Chondrocyte (in vitro differentiated cells): ENCODE measurements at regions not wholly inside any gene's neighbourhood (a gene's known extent, or its start where the extent isn't known, plus 50 kb on each side); places are given as distances from the start of the nearest gene placed in this dataset.

Source experiments
- DNase-seq: peaks from one replicate; pipeline ENCODE4 v3.0.0; 2021; ENCODE audit warnings: mixed read lengths, low spot score
- H3K27ac Mint-ChIP-seq: one replicate; pipeline ENCODE4 v1.8.0; 2021; ENCODE audit warnings: mild to moderate bottlenecking, moderate library complexity, mixed read lengths; ENCODE audit not compliant: unreplicated experiment
- H3K27me3 Mint-ChIP-seq: 2 replicates; pipeline ENCODE4 v1.8.0; 2021; ENCODE audit warnings: low read depth, mixed read lengths
- H3K36me3 Mint-ChIP-seq: 2 replicates; pipeline ENCODE4 v1.8.0; 2021; ENCODE audit warnings: low read depth, mixed read lengths
- H3K4me1 Mint-ChIP-seq: 2 replicates; pipeline ENCODE4 v1.8.0; 2021; ENCODE audit warnings: low read depth, mild to moderate bottlenecking, mixed read lengths
- H3K4me3 Mint-ChIP-seq: one replicate; pipeline ENCODE4 v1.8.0; 2021; ENCODE audit warnings: mild to moderate bottlenecking, moderate library complexity, mixed read lengths; ENCODE audit not compliant: unreplicated experiment
- H3K9me3 Mint-ChIP-seq: 2 replicates; pipeline ENCODE4 v1.8.0; 2021; ENCODE audit warnings: low read depth, mixed read lengths
- TF ChIP-seq, protein P1 (sequence below): fragments of 200-600 bp; sonication (generic); IDR thresholded peaks from 2 replicates; pipeline ENCODE4 v1.5.0; 2021; ENCODE audit warnings: antibody characterized with exemption, mild to moderate bottlenecking, moderate library complexity

DNA sequence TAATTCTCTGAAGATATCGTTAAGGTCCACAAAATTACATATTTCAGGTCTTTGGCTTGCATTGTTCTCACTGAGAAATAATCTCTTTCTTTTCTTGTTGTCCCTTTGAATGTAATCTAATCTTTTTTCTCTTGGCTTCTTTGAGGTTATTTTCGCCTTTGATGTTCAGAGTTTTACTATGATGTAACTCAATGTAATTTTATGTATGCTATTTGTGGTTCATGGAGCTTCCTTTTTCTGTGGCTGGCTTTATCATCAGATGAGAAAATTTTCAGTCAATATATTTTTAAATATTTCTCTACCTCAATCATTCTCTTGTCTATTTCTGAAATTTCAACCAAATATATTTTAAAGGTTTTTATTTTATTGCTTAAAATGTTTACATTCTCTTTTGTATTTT, 672.2 kb downstream of the TRAM1L1 start:
- no peak overlapping the region for H3K27ac Mint-ChIP-seq
- H3K9me3 Mint-ChIP-seq: peaks cover 12% of the 10 kb centered on the region

DNA sequence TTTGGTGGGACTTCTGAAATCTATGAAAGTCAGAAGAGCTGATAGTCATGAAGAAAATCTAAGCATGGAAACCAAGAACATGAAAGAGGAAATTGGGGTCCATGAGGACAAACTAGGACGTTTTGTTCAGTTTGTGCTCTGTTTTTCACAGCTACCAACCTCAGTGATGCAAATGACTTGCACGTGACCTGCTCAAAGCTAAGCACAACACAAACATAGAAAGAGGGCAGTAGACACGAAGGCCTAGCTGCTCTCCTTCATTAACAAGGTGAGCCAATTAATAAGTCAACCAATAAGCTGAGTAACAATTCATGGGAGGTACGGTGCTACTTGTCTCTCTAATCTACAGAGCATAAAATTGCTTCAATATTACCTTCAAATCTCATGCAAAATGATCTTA, 684.1 kb downstream of the TRAM1L1 start:
- H3K36me3 Mint-ChIP-seq: no peaks in the 10 kb centered on the region
- no peaks in the 10 kb centered on the region for H3K4me1 Mint-ChIP-seq
- TF ChIP-seq, protein P1, sequence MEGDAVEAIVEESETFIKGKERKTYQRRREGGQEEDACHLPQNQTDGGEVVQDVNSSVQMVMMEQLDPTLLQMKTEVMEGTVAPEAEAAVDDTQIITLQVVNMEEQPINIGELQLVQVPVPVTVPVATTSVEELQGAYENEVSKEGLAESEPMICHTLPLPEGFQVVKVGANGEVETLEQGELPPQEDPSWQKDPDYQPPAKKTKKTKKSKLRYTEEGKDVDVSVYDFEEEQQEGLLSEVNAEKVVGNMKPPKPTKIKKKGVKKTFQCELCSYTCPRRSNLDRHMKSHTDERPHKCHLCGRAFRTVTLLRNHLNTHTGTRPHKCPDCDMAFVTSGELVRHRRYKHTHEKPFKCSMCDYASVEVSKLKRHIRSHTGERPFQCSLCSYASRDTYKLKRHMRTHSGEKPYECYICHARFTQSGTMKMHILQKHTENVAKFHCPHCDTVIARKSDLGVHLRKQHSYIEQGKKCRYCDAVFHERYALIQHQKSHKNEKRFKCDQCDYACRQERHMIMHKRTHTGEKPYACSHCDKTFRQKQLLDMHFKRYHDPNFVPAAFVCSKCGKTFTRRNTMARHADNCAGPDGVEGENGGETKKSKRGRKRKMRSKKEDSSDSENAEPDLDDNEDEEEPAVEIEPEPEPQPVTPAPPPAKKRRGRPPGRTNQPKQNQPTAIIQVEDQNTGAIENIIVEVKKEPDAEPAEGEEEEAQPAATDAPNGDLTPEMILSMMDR: no peak
- peaks cover 4% of the 10 kb centered on the region for H3K9me3 Mint-ChIP-seq
- H3K27me3 Mint-ChIP-seq: no peaks in the 10 kb centered on the region
- no peak overlapping the region for H3K27ac Mint-ChIP-seq
- no peak overlapping the region for H3K4me3 Mint-ChIP-seq
- DNase-seq: no peak

More for the DNA sequence above, 672.2 kb downstream of the TRAM1L1 start:
- no peak overlapping the region for H3K4me3 Mint-ChIP-seq
- H3K36me3 Mint-ChIP-seq: no peaks in the 10 kb centered on the region
- DNase-seq: no peak
- TF ChIP-seq, protein P1: no peak
- no peaks in the 10 kb centered on the region for H3K4me1 Mint-ChIP-seq
- H3K27me3 Mint-ChIP-seq: no peaks in the 10 kb centered on the region

DNA sequence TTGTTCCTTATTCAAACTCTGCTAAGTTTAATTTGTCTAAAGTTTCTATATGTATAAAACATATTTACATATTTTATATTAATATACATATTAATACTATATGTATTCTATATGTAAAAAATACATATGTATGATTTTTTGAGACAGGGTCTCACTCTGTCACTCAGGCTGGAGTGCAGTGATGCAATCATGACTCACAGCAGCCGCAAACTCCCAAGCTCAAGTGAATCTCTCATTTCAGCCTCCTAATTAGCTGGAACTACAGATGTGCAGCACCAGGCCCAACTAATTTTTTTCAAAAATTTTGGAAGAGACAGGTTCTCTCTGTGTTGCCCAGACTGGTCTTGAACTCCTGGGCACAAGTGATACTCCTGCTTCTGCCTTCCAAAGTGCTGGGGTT, 684.9 kb downstream of the TRAM1L1 start:
- no peaks in the 10 kb centered on the region for H3K36me3 Mint-ChIP-seq
- H3K4me3 Mint-ChIP-seq: no peak overlapping the region
- no peak overlapping the region for H3K27ac Mint-ChIP-seq
- no peak for DNase-seq
- no peaks in the 10 kb centered on the region for H3K4me1 Mint-ChIP-seq
- TF ChIP-seq, protein P1: no peak
- peaks cover 4% of the 10 kb centered on the region for H3K9me3 Mint-ChIP-seq
- no peaks in the 10 kb centered on the region for H3K27me3 Mint-ChIP-seq

DNA sequence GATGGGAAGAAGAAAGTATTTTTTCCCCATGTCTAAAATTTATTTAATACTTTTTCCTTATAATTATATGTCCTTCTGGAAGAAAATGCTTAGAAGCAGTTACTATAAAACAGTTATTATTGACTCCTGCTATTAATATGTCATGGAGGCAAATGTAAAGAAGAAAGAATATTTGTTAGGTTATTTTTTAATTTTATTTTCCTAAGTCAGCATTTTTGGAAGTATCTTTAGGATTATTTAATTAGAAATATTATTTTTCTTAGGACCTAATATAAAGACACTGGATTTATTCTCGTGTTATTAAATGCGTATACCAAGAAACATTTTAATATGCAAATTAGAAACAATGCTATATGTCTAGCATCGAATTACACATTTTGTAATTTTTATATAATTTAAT, 687.7 kb downstream of the TRAM1L1 start:
- no peaks in the 10 kb centered on the region for H3K4me1 Mint-ChIP-seq

DNA sequence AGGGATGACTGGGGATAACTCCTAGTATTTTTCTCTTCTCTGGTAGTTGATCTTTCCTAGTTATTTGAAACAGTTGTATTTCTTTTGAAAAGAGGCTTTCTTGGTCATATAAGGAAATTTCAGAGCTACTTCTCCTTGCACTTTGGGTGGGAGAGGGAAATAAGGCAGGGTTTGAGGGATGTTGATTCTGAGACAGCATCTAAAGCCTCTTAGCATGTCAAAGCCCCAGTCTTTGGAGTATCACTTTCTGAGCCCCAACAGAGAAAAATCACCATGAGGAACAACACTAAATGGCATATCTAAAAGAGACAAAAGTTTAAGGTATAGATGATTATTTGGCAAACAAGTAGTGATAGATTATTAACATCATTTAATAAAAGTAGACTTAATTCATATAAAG, 688.1 kb downstream of the TRAM1L1 start:
- Mint-ChIP-seq H3K4me1 (no peaks in the 10 kb centered on the region), H3K27me3 (no peaks in the 10 kb centered on the region), H3K27ac (no peak overlapping the region), H3K4me3 (no peak overlapping the region), H3K36me3 (no peaks in the 10 kb centered on the region), H3K9me3 (no peaks in the 10 kb centered on the region)
- no peak for DNase-seq
- TF ChIP-seq, protein P1: no peak

More for the DNA sequence above, 687.7 kb downstream of the TRAM1L1 start:
- Mint-ChIP-seq H3K27me3 (no peaks in the 10 kb centered on the region), H3K4me3 (no peak overlapping the region), H3K27ac (no peak overlapping the region), H3K36me3 (no peaks in the 10 kb centered on the region), H3K9me3 (no peaks in the 10 kb centered on the region)
- no peak for DNase-seq
- TF ChIP-seq, protein P1: no peak
